Testis (tissue), 2 donors: ENCODE measurements at regions not wholly inside any gene's neighbourhood (a gene's known extent, or its start where the extent isn't known, plus 50 kb on each side); places are given as distances from the start of the nearest gene placed in this dataset.

ENCODE experiments used
- POLR2A ChIP-seq: fragments of 450-650 bp; IDR thresholded peaks from one replicate; pipeline ENCODE4 v1.6.1; 2017; ENCODE audit warnings: antibody characterized with exemption, mild to moderate bottlenecking, moderate library complexity
- TF ChIP-seq, protein P1 (sequence below), 3 experiments: fragments of 450-650 bp in 2 of 3; fragments of 200-600 bp in 1 of 3; sonication (generic) in 1 of 3; IDR thresholded peaks; one replicate each; pipeline ENCODE4 v1.5.1; 2016 to 2019; ENCODE audit warnings: antibody characterized with exemption in 3 of 3, mild to moderate bottlenecking in 2 of 3, moderate library complexity in 1 of 3

DNA sequence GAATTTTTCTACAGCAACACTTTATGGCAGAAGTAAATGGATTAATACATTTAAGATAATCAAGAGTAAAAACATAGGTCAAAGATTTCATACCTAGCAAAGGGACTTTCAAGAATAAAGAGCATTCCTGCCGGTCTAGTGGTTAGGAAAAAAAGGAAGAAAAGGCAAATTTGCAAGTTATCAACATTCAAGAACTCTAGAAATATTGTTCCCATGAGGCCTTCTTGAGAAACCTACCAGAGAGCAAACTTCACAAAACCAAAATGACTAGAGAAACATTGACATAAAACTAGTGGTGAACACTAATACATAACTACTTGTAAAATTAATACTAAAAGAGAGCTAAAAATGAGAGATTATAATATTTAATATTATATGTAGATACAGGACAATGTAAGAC is 320.2 kb upstream of the RGMB start:
- no peak for TF ChIP-seq POLR2A
- TF ChIP-seq, protein P1, sequence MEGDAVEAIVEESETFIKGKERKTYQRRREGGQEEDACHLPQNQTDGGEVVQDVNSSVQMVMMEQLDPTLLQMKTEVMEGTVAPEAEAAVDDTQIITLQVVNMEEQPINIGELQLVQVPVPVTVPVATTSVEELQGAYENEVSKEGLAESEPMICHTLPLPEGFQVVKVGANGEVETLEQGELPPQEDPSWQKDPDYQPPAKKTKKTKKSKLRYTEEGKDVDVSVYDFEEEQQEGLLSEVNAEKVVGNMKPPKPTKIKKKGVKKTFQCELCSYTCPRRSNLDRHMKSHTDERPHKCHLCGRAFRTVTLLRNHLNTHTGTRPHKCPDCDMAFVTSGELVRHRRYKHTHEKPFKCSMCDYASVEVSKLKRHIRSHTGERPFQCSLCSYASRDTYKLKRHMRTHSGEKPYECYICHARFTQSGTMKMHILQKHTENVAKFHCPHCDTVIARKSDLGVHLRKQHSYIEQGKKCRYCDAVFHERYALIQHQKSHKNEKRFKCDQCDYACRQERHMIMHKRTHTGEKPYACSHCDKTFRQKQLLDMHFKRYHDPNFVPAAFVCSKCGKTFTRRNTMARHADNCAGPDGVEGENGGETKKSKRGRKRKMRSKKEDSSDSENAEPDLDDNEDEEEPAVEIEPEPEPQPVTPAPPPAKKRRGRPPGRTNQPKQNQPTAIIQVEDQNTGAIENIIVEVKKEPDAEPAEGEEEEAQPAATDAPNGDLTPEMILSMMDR (IDR thresholded peaks at IDR 0.05), result no peak
